ENCODE measurements at regions not wholly inside any gene's neighbourhood (a gene's known extent, or its start where the extent isn't known, plus 50 kb on each side); places are given as distances from the start of the nearest gene placed in this dataset.

- H2AFZ ChIP-seq (replicated peaks): no peak overlapping the region
- no peak overlapping the region for H3K27ac Mint-ChIP-seq
- H3K36me3 ChIP-seq: no peaks in the 10 kb centered on the region
- H4K20me1 ChIP-seq (ENCODE audit: low read depth): no peaks in the 10 kb centered on the region
- H3K27me3 Mint-ChIP-seq (ENCODE audit: insufficient read depth, low read depth): peaks cover 16% of the 10 kb centered on the region
- no peak overlapping the region for H3K27ac ChIP-seq
- H3K4me1 Mint-ChIP-seq: peaks cover 24% of the 10 kb centered on the region
- no peaks in the 10 kb centered on the region for H3K4me1 ChIP-seq
- H3K36me3 Mint-ChIP-seq: no peaks in the 10 kb centered on the region
- H3K9ac ChIP-seq: no peak overlapping the region
- H3F3A ChIP-seq (ENCODE audit: low read depth): no peaks in the 10 kb centered on the region
- no peaks in the 10 kb centered on the region for H3K79me2 ChIP-seq (ENCODE audit: low read depth)
- no peaks in the 10 kb centered on the region for H3K9me3 ChIP-seq (ENCODE audit: low read depth)
- TF ChIP-seq CTCF (IDR thresholded peaks at IDR 0.05) (no peak), EZH2phosphoT487 (IDR thresholded peaks at IDR 0.05) (no peak), EZH2 (IDR thresholded peaks at IDR 0.05) (no peak)
- H3K9me3 Mint-ChIP-seq: peaks cover 13% of the 10 kb centered on the region
- no peak for DNase-seq (ENCODE audit: low spot score)
- no peak overlapping the region for H3K4me3 ChIP-seq
- H3K4me2 ChIP-seq: no peak overlapping the region
- no peak overlapping the region for H3K4me3 Mint-ChIP-seq
- no peaks in the 10 kb centered on the region for H3K27me3 ChIP-seq
Measured at GRCh38 chr2:11030036-11030435, 118.3 kb downstream of the KCNF1 start.

- H3K9me3 Mint-ChIP-seq: peaks cover 20% of the 10 kb centered on the region
- H3K4me3 Mint-ChIP-seq: no peak overlapping the region
- H3K36me3 Mint-ChIP-seq: no peaks in the 10 kb centered on the region
- H3K27me3 Mint-ChIP-seq (ENCODE audit: insufficient read depth, low read depth): peaks cover 10% of the 10 kb centered on the region
- no peaks in the 10 kb centered on the region for H3K27me3 ChIP-seq
- H3K36me3 ChIP-seq: no peaks in the 10 kb centered on the region
- H3K27ac ChIP-seq: no peak overlapping the region
- no peak overlapping the region for H3K27ac Mint-ChIP-seq
- H3F3A ChIP-seq (ENCODE audit: low read depth): no peaks in the 10 kb centered on the region
- no peak overlapping the region for H2AFZ ChIP-seq (replicated peaks)
- no peaks in the 10 kb centered on the region for H3K9me3 ChIP-seq (ENCODE audit: low read depth)
- DNase-seq (ENCODE audit: low spot score): no peak
- no peaks in the 10 kb centered on the region for H3K4me1 ChIP-seq
- no peak overlapping the region for H3K4me2 ChIP-seq
- TF ChIP-seq CTCF (IDR thresholded peaks at IDR 0.05) (no peak), EZH2 (IDR thresholded peaks at IDR 0.05) (no peak), EZH2phosphoT487 (IDR thresholded peaks at IDR 0.05) (no peak)
- H3K4me1 Mint-ChIP-seq: peaks cover 16% of the 10 kb centered on the region
- H4K20me1 ChIP-seq (ENCODE audit: low read depth): no peaks in the 10 kb centered on the region
- H3K9ac ChIP-seq: no peak overlapping the region
- H3K4me3 ChIP-seq: no peak overlapping the region
- no peaks in the 10 kb centered on the region for H3K79me2 ChIP-seq (ENCODE audit: low read depth)
Measured at GRCh38 chr2:11030909-11031308, 119.2 kb downstream of the KCNF1 start.

GRCh38 chr2:11031876-11032275, 120.1 kb downstream of the KCNF1 start:
- no peak overlapping the region for H3K4me3 Mint-ChIP-seq
- no peak overlapping the region for H3K27ac Mint-ChIP-seq

More at GRCh38 chr2:11031876-11032275, 120.1 kb downstream of the KCNF1 start:
- Histone ChIP-seq H3K4me3 (no peak overlapping the region), H3K9me3 (ENCODE audit: low read depth) (no peaks in the 10 kb centered on the region), H4K20me1 (ENCODE audit: low read depth) (no peaks in the 10 kb centered on the region), H3K9ac (no peak overlapping the region), H3K36me3 (no peaks in the 10 kb centered on the region), H3K27ac (no peak overlapping the region), H3F3A (ENCODE audit: low read depth) (no peaks in the 10 kb centered on the region), H3K4me1 (no peaks in the 10 kb centered on the region), H3K27me3 (no peaks in the 10 kb centered on the region), H2AFZ (replicated peaks) (no peak overlapping the region), H3K4me2 (no peak overlapping the region), H3K79me2 (ENCODE audit: low read depth) (no peaks in the 10 kb centered on the region)
- Mint-ChIP-seq H3K9me3 (peaks cover 29% of the 10 kb centered on the region), H3K36me3 (no peaks in the 10 kb centered on the region), H3K4me1 (peaks cover 7% of the 10 kb centered on the region), H3K27me3 (ENCODE audit: insufficient read depth, low read depth) (peaks cover 8% of the 10 kb centered on the region)
- DNase-seq (ENCODE audit: low spot score): no peak
- TF ChIP-seq CTCF (IDR thresholded peaks at IDR 0.05): no peak
- no peak for TF ChIP-seq EZH2phosphoT487 (IDR thresholded peaks at IDR 0.05)
- no peak for TF ChIP-seq EZH2 (IDR thresholded peaks at IDR 0.05)

Measured in neural progenitor cell (in vitro differentiated cells).